HG03108 (cell line): ENCODE measurements at regions not wholly inside any gene's neighbourhood (a gene's known extent, or its start where the extent isn't known, plus 50 kb on each side); places are given as distances from the start of the nearest gene placed in this dataset.

Experiments used
- ATAC-seq: cut with Tn5 transposase; IDR thresholded peaks from one replicate; pipeline ENCODE4 v1.9.1; 2021; ENCODE audit warnings: moderate library complexity; ENCODE audit not compliant: unreplicated experiment

- ATAC-seq = no peak
Observed at GRCh38 chr6:139855671-139856311, 481.3 kb upstream of the CITED2 start.

DNA sequence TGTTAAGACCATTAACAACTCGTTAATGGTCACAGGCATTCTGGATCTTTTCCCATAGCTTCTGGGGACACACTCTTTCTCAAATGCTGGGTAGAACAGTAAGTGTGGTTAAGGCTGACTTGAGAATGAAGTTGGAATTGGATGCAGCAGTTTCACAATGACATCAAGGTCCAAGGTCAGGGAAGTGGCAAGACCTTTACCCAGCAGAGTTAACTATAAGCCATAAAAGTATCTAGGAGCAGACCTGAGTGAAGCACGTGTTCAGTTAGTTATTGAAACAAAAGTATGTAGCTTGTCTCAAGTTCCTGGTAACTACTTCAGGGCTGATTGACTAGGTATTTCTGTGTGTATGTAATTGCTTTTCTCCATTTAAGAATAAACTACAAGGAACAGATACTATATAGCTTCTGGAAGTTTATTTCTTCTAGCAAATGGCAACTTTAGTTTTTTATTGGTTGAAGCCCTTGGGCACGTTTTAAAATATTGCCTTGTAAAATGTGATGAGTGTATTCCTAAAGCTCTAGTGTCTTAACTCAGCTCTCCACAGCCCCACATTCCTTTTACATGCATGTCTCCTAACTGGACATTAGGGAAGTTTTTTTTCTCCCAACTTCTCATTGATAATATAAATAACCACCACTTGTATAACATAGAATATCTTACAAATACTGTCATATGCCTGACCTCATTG is 479.0 kb upstream of the CITED2 start:
- no peak for ATAC-seq

GRCh38 chr6:139852488-139853140 is 478.2 kb upstream of the CITED2 start:
- ATAC-seq = no peak

DNA sequence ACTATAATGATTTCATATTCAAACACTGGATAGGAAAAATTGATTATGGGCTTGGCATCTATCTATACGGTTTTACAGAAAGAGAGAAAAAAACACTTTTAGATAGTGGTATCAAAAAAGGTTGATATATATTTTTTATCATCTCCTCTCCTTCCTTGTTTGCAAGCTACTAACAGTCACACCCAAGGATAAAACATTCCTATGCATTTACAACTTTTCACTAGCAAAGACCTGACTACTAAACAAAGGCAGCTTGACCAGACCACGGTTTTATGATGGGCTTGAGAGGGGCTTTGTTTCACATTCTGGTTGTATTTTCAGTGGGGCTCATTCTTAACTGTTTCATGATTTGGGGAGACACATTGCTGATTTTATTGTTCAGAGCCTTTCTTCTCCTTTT is 477.6 kb upstream of the CITED2 start:
- ATAC-seq = no peak

DNA sequence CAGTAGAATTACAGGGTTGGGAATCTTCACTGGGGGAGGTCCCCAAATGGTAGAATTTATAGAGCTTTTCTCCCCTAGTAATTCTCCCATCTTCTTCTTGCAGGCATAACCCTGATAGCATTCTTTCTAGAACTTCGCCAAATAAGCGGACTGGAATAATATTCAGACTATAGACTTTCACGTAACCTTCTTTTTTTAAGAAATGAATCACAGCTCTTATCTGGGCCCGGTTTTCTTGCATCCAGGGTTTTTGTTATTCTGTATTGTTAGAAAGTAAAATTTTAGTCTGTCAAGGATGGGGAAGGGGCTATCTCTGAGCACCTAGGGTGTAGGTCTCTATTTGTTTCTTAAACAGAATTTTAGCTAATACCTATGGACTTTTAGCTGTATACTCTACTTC is 476.8 kb upstream of the CITED2 start:
- no peak for ATAC-seq

GRCh38 chr6:139850512-139850911 is 476.1 kb upstream of the CITED2 start:
- no peak for ATAC-seq

DNA sequence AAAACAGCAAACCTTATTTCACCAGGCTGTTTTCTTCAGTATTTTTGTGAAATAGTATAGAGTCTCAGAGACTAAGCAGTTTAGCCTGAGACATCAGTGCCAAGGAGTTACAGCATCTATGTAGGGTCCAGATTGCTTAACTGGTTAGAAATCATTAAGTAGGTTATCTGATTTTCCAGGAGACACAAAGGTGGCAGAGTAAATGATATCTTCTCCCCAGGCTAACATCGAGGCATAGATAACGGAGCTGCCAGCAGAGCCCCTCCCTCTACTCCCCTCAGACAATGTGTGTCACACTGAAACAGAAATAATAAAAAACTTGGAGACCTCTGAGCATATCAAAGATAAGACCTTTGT is 473.0 kb upstream of the CITED2 start:
- ATAC-seq = no peak

DNA sequence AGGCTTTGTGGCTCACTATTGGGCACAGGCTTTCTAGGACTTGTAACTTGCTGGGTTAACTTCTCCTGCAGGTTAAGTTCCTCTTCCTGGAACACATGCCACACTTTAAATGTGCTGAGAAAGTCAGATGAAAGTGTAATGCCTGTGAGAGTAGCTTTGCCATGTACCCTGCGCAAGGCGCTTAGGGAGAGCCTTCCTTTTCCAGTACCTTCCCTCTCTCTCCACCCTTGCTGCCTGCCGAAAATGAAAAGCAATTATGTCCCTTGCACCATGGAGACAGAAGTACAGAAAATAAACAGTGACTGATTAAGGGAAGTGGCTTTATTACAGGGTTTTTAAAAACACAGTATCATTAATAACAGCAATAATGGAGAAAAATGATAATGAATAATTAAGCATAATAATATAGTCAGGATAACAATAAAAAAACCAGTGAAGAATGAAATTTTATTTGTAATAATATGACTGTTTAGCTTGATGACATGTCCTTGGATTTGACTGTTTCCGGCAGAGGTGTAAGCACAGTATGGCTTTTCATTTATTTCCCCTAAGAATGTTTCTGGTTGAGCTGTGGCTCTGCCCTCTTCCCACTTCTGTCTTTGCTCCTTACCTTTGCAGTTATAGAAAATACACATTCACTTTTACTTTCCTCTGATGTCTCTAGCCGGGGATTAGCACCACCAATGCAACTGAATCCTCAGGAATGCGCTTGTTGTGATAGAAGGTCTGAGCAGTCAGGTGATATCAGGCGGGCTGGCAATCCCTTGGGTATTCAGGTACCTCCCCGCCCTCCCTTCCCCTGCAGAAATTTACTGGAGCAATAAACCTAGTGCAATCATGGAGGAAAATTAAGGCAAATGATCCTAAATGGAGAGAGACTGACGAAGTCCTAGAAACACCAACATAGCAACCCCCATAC is 472.3 kb upstream of the CITED2 start:
- peak; percentile 41 for ATAC-seq

- ATAC-seq = no peak
Observed at GRCh38 chr6:139844907-139845306, 470.5 kb upstream of the CITED2 start.

- ATAC-seq = peak; percentile 65
Observed at GRCh38 chr6:139841794-139842215, 467.4 kb upstream of the CITED2 start.

GRCh38 chr6:139839506-139840156 is 465.2 kb upstream of the CITED2 start:
- no peak for ATAC-seq

DNA sequence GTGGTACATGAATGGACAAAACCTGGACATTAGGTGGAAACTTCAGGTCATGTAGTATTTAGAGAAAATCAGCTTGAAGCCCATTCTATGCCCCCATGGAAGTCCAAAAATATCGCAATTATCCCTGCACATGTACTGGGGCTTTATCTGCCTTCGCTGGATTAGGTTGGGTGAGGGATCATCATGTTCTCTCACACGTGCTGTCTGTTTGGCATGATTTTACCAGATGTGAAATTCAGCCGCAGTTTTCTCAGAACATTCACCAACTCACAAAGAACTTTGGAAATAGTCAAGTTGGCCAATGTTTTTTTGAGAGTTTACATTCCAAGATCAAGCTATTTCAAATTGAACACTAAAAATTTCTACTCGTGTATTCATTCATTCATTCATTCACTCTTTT is 459.8 kb upstream of the CITED2 start:
- ATAC-seq = no peak

- no peak for ATAC-seq
Observed at GRCh38 chr6:139833592-139833991, 459.1 kb upstream of the CITED2 start.

DNA sequence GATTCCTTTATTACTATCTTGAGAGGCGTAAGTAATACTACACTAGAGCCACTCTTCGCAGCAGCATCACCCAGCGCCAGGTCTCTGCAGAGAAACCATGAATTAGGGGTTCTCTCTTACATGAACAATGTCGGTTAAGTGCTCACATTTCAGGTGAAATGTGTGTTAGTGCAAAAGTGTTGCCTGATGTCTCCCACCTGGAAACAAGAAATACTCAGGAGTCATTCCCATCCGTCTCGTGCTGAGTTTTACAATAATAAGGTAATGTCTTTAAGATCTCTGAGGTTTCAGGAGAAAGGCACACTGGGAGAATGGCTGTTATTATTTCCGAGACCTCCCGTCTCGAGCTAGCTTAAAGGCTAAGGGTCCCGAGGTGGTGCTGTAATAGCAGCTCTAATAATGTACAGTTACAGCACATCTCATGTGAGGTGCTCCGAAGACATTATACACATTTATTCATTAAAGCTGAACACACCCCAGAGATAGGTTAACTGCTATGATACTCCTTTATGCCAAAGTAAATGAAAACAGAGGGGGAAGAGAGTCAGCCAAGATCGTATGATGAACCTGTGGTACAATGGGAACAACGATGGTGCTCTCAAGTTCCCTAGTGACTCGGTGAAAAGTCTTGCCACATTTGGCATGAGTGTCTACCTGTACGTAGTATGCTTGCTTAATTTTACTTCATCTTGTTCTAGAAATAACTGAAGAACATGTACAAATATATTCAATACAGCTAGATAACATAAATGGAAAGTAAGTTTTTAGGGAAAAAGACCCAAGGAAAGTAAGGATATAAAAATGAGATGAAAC is 458.3 kb upstream of the CITED2 start:
- no peak for ATAC-seq

GRCh38 chr6:139829576-139829975 is 455.1 kb upstream of the CITED2 start:
- no peak for ATAC-seq

DNA sequence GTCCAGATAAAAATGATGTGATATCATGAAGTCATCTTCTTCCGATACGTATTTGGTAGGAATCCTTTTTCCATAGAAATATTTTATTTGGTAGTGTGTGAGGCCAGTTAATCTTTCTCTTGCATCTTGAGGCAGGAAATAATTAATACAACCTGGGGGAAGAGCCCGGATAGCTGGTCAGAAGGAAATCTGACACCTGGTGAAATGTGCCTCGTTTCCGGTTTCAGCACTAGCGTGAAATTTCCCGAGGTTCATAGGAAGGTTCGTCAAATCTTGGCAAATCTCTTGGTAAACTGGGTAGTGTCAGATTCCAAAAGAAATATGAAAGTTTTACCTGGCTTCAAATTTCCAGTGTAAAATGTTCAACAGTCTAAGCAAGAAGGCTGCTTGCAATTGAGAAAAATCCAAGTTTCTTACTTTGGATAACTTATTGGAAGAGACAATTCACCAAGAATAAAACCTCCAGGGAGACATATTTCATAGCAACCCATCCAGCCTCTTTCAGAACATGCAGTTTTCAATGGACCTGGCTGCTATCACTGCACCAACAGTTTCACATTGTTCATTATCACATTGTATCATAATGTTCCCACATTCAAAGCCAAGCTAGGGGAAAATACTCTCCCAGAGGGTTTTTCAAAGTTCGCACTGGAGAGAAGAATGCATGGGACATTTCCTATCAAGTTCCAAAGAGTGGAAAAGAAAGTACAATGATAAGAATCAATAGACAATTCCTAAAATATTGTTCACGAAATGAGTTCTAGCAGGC is 454.5 kb upstream of the CITED2 start:
- ATAC-seq = no peak

DNA sequence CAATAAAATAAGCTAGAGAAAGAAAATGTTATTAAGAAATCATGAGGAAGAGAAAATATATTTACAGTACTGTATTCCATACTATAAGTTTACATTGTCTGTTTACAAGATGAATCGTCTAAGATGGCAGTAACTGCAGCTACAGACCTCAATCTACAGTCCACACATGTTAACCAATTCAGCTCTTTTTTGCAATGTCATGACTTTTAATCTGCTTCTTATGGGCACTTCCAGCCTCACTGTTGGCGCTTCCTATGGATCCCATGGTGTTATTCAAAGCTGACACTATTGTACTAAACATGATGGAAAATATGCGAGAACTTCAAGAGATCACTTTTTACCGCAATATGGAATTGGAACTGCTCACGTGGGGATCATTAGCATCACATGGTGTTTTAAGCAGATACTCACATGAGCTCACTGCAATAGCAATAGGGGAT is 451.5 kb upstream of the CITED2 start:
- ATAC-seq = no peak

- ATAC-seq = no peak
Observed at GRCh38 chr6:139824864-139825263, 450.4 kb upstream of the CITED2 start.

GRCh38 chr6:139823808-139824126 is 449.3 kb upstream of the CITED2 start:
- ATAC-seq = no peak
